CD14-positive monocyte (primary cell): ENCODE measurements at regions not wholly inside any gene's neighbourhood (a gene's known extent, or its start where the extent isn't known, plus 50 kb on each side); places are given as distances from the start of the nearest gene placed in this dataset.

Source experiments
- DNase-seq, 3 donors: peaks; one replicate each; pipeline ENCODE4 v3.0.0-alpha.2; 2011 to 2022
- H2AFZ ChIP-seq: 2 replicates; pipeline ENCODE4 v1.6.0; 2012; ENCODE audit warnings: mild to moderate bottlenecking, low read depth, low read length, inconsistent platforms; ENCODE audit not compliant: insufficient read depth, poor library complexity, severe bottlenecking
- H3K27ac ChIP-seq, 2 donors: 1 replicate in 1 of 2; 2 replicates in 1 of 2; pipeline ENCODE4 v1.5.1; 2012 to 2013; ENCODE audit warnings: low read length in 2 of 2, control low read depth in 1 of 2, inconsistent platforms in 1 of 2, low read depth in 1 of 2, mild to moderate bottlenecking in 1 of 2
- H3K27me3 ChIP-seq, 2 donors: one replicate each; pipeline versions ENCODE4 v1.6.0 to v1.6.1; 2011 to 2013; ENCODE audit warnings: low read length in 2 of 2; ENCODE audit not compliant: control insufficient read depth in 2 of 2, insufficient read depth in 2 of 2
- H3K36me3 ChIP-seq, 2 donors: replicated peaks in 1 of 2; 1 replicate in 1 of 2; 2 replicates in 1 of 2; pipeline versions ENCODE4 v1.5.1 to v1.6.1; 2012 to 2013; ENCODE audit warnings: low read length in 2 of 2, control low read depth in 1 of 2, inconsistent platforms in 1 of 2, mild to moderate bottlenecking in 1 of 2; ENCODE audit not compliant: insufficient read depth in 2 of 2, control insufficient read depth in 1 of 2
- H3K4me1 ChIP-seq, 2 donors: 1 replicate in 1 of 2; 2 replicates in 1 of 2; pipeline versions ENCODE4 v1.5.1 to v1.6.1; 2012 to 2013; ENCODE audit warnings: low read length in 2 of 2, control low read depth in 1 of 2, inconsistent platforms in 1 of 2, mild to moderate bottlenecking in 1 of 2, moderate library complexity in 1 of 2; ENCODE audit not compliant: insufficient read depth in 2 of 2, control insufficient read depth in 1 of 2
- H3K4me2 ChIP-seq: replicated peaks from 2 replicates; pipeline ENCODE3; 2012; ENCODE audit warnings: low read length, moderate library complexity, mild to moderate bottlenecking; ENCODE audit not compliant: poor library complexity, severe bottlenecking; ENCODE audit errors: extremely low read depth
- H3K4me3 ChIP-seq, 3 experiments: fragments of 200-600 bp in 1 of 3; sonication (generic) in 1 of 3; replicated peaks in 1 of 3; 1 replicate in 2 of 3; 2 replicates in 1 of 3; pipeline ENCODE4 v1.5.1; 2011 to 2013; ENCODE audit warnings: low read length in 3 of 3, mild to moderate bottlenecking in 3 of 3, control low read depth in 2 of 3, low read depth in 2 of 3, inconsistent platforms in 1 of 3, moderate library complexity in 1 of 3
- H3K79me2 ChIP-seq: 2 replicates; pipeline ENCODE4 v1.6.0; 2012; ENCODE audit warnings: mild to moderate bottlenecking, control low read depth, inconsistent platforms, low read length, moderate library complexity; ENCODE audit not compliant: insufficient read depth
- H3K9ac ChIP-seq: 2 replicates; pipeline ENCODE4 v1.6.0; 2017; ENCODE audit warnings: low read length, mild to moderate bottlenecking; ENCODE audit not compliant: insufficient read depth, poor library complexity, severe bottlenecking
- H3K9me3 ChIP-seq, 2 donors: replicated peaks in 1 of 2; 1 replicate in 1 of 2; 2 replicates in 1 of 2; pipeline versions ENCODE4 v1.5.1 to v1.6.1; 2012 to 2013; ENCODE audit warnings: low read length in 2 of 2, control low read depth in 1 of 2; ENCODE audit not compliant: control insufficient read depth in 1 of 2, insufficient read depth in 1 of 2
- H4K20me1 ChIP-seq: 2 replicates; pipeline ENCODE4 v1.6.0; 2012; ENCODE audit warnings: mild to moderate bottlenecking, low read length, control low read depth, moderate library complexity; ENCODE audit not compliant: insufficient read depth
- H3K27ac Mint-ChIP-seq, 7 donors: one replicate each; pipeline ENCODE4 v1.8.0; 2020; ENCODE audit warnings: mild to moderate bottlenecking in 7 of 7, mixed read lengths in 7 of 7, moderate library complexity in 6 of 7, inconsistent platforms in 2 of 7
- H3K27me3 Mint-ChIP-seq, 3 donors: one replicate each; pipeline ENCODE4 v1.8.0; 2021 to 2022; ENCODE audit warnings: low read depth in 3 of 3, mild to moderate bottlenecking in 3 of 3, mixed read lengths in 3 of 3, moderate library complexity in 3 of 3, inconsistent platforms in 1 of 3
- H3K36me3 Mint-ChIP-seq, 2 donors: one replicate each; pipeline ENCODE4 v1.8.0; 2020; ENCODE audit warnings: mixed read lengths in 2 of 2, inconsistent platforms in 1 of 2, mild to moderate bottlenecking in 1 of 2
- H3K4me1 Mint-ChIP-seq: one replicate; pipeline ENCODE4 v1.8.0; 2020; ENCODE audit warnings: mild to moderate bottlenecking, mixed read lengths
- H3K4me3 Mint-ChIP-seq, 2 donors: one replicate each; pipeline ENCODE4 v1.8.0; 2020; ENCODE audit warnings: mild to moderate bottlenecking in 2 of 2, mixed read lengths in 2 of 2, moderate library complexity in 1 of 2
- H3K9me3 Mint-ChIP-seq, 7 donors: one replicate each; pipeline ENCODE4 v1.8.0; 2020 to 2022; ENCODE audit warnings: mixed read lengths in 7 of 7, mild to moderate bottlenecking in 6 of 7, moderate library complexity in 6 of 7, inconsistent platforms in 2 of 7
- CTCF ChIP-seq: fragments of 200-600 bp; IDR thresholded peaks from one replicate; pipeline ENCODE4 v1.8.0; 2022; ENCODE audit warnings: antibody characterized with exemption, mild to moderate bottlenecking
- WGBS: methylation state at CpG from one replicate; pipeline ENCODE4 v1.1.5; 2013; ENCODE audit warnings: missing lambda C conversion rate; ENCODE audit not compliant: insufficient coverage; 5-methylcytosine and 5-hydroxymethylcytosine counted together
- intact Hi-C, 2 donors: fragments of 100-400 bp; cut with micrococcal nuclease; formaldehyde crosslinking; loops; one replicate each; pipeline versions ENCODE4 v1.15.0 to v1.15.1; 2023

DNA sequence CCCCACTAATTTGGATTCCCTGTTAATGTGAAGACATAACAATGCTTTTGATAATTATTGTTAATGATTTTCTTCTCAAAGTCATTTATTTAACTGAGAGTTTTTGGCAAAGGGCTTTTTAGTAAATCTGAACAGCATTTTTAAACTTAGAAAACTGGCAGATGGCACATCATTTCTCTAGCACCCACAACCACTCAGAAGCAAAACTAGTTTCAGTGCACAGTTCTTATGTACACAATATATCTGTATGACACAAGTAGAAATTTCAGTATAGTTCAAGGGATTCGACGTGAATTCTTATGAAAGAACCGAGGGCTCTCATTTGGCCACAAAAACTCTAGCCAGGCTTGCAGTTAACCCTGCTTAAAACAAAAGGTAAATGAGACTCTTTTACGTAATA, 231.4 kb upstream of the CDH9 start:
- no peaks in the 10 kb centered on the region for H3K36me3 ChIP-seq
- no peak overlapping the region for H3K27ac Mint-ChIP-seq
- H3K4me3 Mint-ChIP-seq: no peak overlapping the region
- no peak overlapping the region for H3K4me2 ChIP-seq
- H3K79me2 ChIP-seq: no peaks in the 10 kb centered on the region
- H3K9me3 ChIP-seq: peaks cover 12 to 14% of the 10 kb centered on the region in 2 donors
- H3K27me3 ChIP-seq: no peaks in the 10 kb centered on the region
- H2AFZ ChIP-seq: no peak overlapping the region
- H3K4me1 Mint-ChIP-seq: no peaks in the 10 kb centered on the region
- no peak overlapping the region for H3K9ac ChIP-seq
- no peaks in the 10 kb centered on the region for H3K36me3 Mint-ChIP-seq
- no peak for DNase-seq
- no peaks in the 10 kb centered on the region for H3K4me1 ChIP-seq
- H4K20me1 ChIP-seq: no peaks in the 10 kb centered on the region
- no peaks in the 10 kb centered on the region for H3K27me3 Mint-ChIP-seq
- intact Hi-C loops: no loop called here
- H3K27ac ChIP-seq: no peak overlapping the region
- H3K9me3 Mint-ChIP-seq: peaks cover 5 to 10% (median 9%) of the 10 kb centered on the region in 7 donors
- no peak overlapping the region for H3K4me3 ChIP-seq
- TF ChIP-seq CTCF: no peak
- no CpG with 5 or more reads among the region's 4 CpGs for WGBS

- intact Hi-C loops: no loop called here
- peaks cover 19 to 25% of the 10 kb centered on the region in 2 donors for H3K9me3 ChIP-seq
- WGBS: 93% methylated on average over 24 of the region's 27 CpGs
- H4K20me1 ChIP-seq: no peaks in the 10 kb centered on the region
- H2AFZ ChIP-seq: no peak overlapping the region
- H3K4me3 ChIP-seq: no peak overlapping the region
- H3K9ac ChIP-seq: no peak overlapping the region
- H3K36me3 Mint-ChIP-seq: no peaks in the 10 kb centered on the region
- TF ChIP-seq CTCF: no peak
- no peak overlapping the region for H3K4me3 Mint-ChIP-seq
- H3K4me1 Mint-ChIP-seq: no peaks in the 10 kb centered on the region
- H3K27me3 Mint-ChIP-seq: no peaks in the 10 kb centered on the region
- H3K9me3 Mint-ChIP-seq: peaks cover 6 to 21% (median 12%) of the 10 kb centered on the region in 7 donors
- H3K36me3 ChIP-seq: no peaks in the 10 kb centered on the region
- no peak overlapping the region for H3K4me2 ChIP-seq
- DNase-seq: no peak
- no peaks in the 10 kb centered on the region for H3K27me3 ChIP-seq
- no peaks in the 10 kb centered on the region for H3K79me2 ChIP-seq
- no peak overlapping the region for H3K27ac Mint-ChIP-seq
- H3K27ac ChIP-seq: no peak overlapping the region
- no peaks in the 10 kb centered on the region for H3K4me1 ChIP-seq
Measured at GRCh38 chr5:27267209-27267824, 228.9 kb upstream of the CDH9 start.
